GM23338 (cell line): ENCODE measurements at regions not wholly inside any gene's neighbourhood (a gene's known extent, or its start where the extent isn't known, plus 50 kb on each side); places are given as distances from the start of the nearest gene placed in this dataset.
"Not testable (repeated sequence)": the region's sequence is repeated elsewhere in the genome, so short reads cannot be mapped to it uniquely, and the experiment has no call there.

Experiments
- ATAC-seq: fragments of 200-7000 bp; cut with Tn5 transposase; 3 replicates; pipeline ENCODE4 v1.9.1; 2020
- DNase-seq: peaks from one replicate; pipeline ENCODE4 v3.0.0-alpha.2; 2015; ENCODE audit warnings: low spot score
- H2AFZ ChIP-seq: fragments of 200-600 bp; sonication (generic); 2 replicates; pipeline ENCODE4 v1.8.0; 2016; ENCODE audit warnings: antibody characterized with exemption, mild to moderate bottlenecking, moderate library complexity
- H3F3A ChIP-seq: fragments of 200-600 bp; sonication (generic); replicated peaks from 2 replicates; pipeline ENCODE4 v1.8.0; 2017; ENCODE audit warnings: antibody characterized with exemption, mixed run types, low read depth
- H3K27ac ChIP-seq: fragments of 200-600 bp; sonication (generic); 2 replicates; pipeline ENCODE4 v1.6.1; 2016; ENCODE audit warnings: low read depth
- H3K27me3 ChIP-seq: fragments of 200-600 bp; sonication (generic); 2 replicates; pipeline ENCODE4 v1.8.0; 2016; ENCODE audit warnings: mild to moderate bottlenecking, mixed run types, moderate library complexity; ENCODE audit not compliant: insufficient read depth
- H3K36me3 ChIP-seq: fragments of 200-600 bp; sonication (generic); 2 replicates; pipeline ENCODE4 v1.8.0; 2016; ENCODE audit warnings: mild to moderate bottlenecking; ENCODE audit not compliant: insufficient read depth
- H3K4me1 ChIP-seq: fragments of 200-600 bp; sonication (generic); 2 replicates; pipeline ENCODE4 v1.8.0; 2016; ENCODE audit warnings: mild to moderate bottlenecking, moderate library complexity; ENCODE audit not compliant: insufficient read depth
- H3K4me2 ChIP-seq: fragments of 200-600 bp; sonication (generic); 2 replicates; pipeline ENCODE4 v1.7.1; 2017; ENCODE audit warnings: mixed run types
- H3K4me3 ChIP-seq: fragments of 200-600 bp; sonication (generic); 2 replicates; pipeline ENCODE4 v1.6.1; 2016; ENCODE audit warnings: mixed run types
- H3K79me2 ChIP-seq: fragments of 200-600 bp; sonication (generic); replicated peaks from 2 replicates; pipeline ENCODE4 v1.8.0; 2017; ENCODE audit warnings: mild to moderate bottlenecking; ENCODE audit not compliant: insufficient read depth
- H3K9me2 ChIP-seq: fragments of 200-600 bp; sonication (generic); 2 replicates; pipeline ENCODE4 v1.8.0; 2017; ENCODE audit not compliant: insufficient read depth
- H4K20me1 ChIP-seq: fragments of 200-600 bp; sonication (generic); replicated peaks from 2 replicates; pipeline ENCODE4 v1.8.0; 2017; ENCODE audit warnings: mild to moderate bottlenecking; ENCODE audit not compliant: insufficient read depth
- H3K27ac Mint-ChIP-seq: 2 replicates; pipeline ENCODE4 v1.8.0; 2020; ENCODE audit warnings: inconsistent platforms, mild to moderate bottlenecking, moderate library complexity, mixed read lengths
- H3K27me3 Mint-ChIP-seq: 3 replicates; pipeline ENCODE4 v1.8.0; 2022; ENCODE audit warnings: low read depth, mild to moderate bottlenecking, moderate library complexity, mixed read lengths, inconsistent platforms; ENCODE audit not compliant: insufficient read depth, poor library complexity
- H3K36me3 Mint-ChIP-seq: 3 replicates; pipeline ENCODE4 v1.8.0; 2021; ENCODE audit warnings: low read depth, mild to moderate bottlenecking, inconsistent platforms, moderate library complexity, mixed read lengths
- H3K4me1 Mint-ChIP-seq: 3 replicates; pipeline ENCODE4 v1.8.0; 2020; ENCODE audit warnings: mild to moderate bottlenecking, inconsistent platforms, mixed read lengths
- H3K4me3 Mint-ChIP-seq: 3 replicates; pipeline ENCODE4 v1.8.0; 2021; ENCODE audit warnings: moderate library complexity, mild to moderate bottlenecking, inconsistent platforms, mixed read lengths
- H3K9me3 Mint-ChIP-seq: 3 replicates; pipeline ENCODE4 v1.8.0; 2020; ENCODE audit warnings: moderate library complexity, mild to moderate bottlenecking, inconsistent platforms, mixed read lengths
- CREB1 ChIP-seq: fragments of 250-450 bp; sonication (Bioruptor Pico); IDR thresholded peaks from 2 replicates; pipeline ENCODE4 v1.5.0; 2020; ENCODE audit warnings: low read depth, mild to moderate bottlenecking, moderate library complexity
- EZH2 ChIP-seq: fragments of 200-600 bp; sonication (generic); IDR thresholded peaks from one replicate; pipeline ENCODE4 v1.8.0; 2017; ENCODE audit warnings: antibody characterized with exemption, mild to moderate bottlenecking, low read depth; ENCODE audit not compliant: unreplicated experiment
- EZH2phosphoT487 ChIP-seq: fragments of 200-600 bp; sonication (generic); IDR thresholded peaks from one replicate; pipeline ENCODE4 v1.8.1; 2018; ENCODE audit warnings: antibody characterized with exemption; ENCODE audit not compliant: unreplicated experiment
- JUNB ChIP-seq: IDR thresholded peaks from one replicate; pipeline ENCODE4 v1.6.1; 2016; ENCODE audit warnings: antibody characterized with exemption; ENCODE audit not compliant: unreplicated experiment
- NANOG ChIP-seq: IDR thresholded peaks from 2 replicates; pipeline ENCODE4 v1.6.1; 2016; ENCODE audit warnings: antibody characterized with exemption, borderline replicate concordance
- POLR2AphosphoS5 ChIP-seq: IDR thresholded peaks from 2 replicates; pipeline ENCODE4 v1.6.1; 2016; ENCODE audit warnings: antibody characterized with exemption, low read depth
- STAT1 ChIP-seq: IDR thresholded peaks from one replicate; pipeline ENCODE4 v1.6.1; 2016; ENCODE audit warnings: antibody characterized with exemption; ENCODE audit not compliant: unreplicated experiment
- ZNF114 ChIP-seq: fragments of 250-450 bp; sonication (Bioruptor Pico); IDR thresholded peaks from 2 replicates; pipeline ENCODE4 v1.5.0; 2020; ENCODE audit warnings: mild to moderate bottlenecking, moderate library complexity
- TF ChIP-seq, protein P1 (sequence below), 2 experiments: fragments of 200-600 bp in 1 of 2; sonication (generic) in 1 of 2; conservative IDR thresholded peaks; 2 replicates each; pipeline versions ENCODE4 v1.5.1 to v1.6.1; 2016 to 2017; ENCODE audit warnings: antibody characterized with exemption in 2 of 2, low read depth in 2 of 2, mild to moderate bottlenecking in 2 of 2, moderate library complexity in 1 of 2
- TF ChIP-seq, protein P2 (sequence below): IDR thresholded peaks from 2 replicates; pipeline ENCODE4 v1.6.1; 2016; ENCODE audit warnings: antibody characterized with exemption

DNA sequence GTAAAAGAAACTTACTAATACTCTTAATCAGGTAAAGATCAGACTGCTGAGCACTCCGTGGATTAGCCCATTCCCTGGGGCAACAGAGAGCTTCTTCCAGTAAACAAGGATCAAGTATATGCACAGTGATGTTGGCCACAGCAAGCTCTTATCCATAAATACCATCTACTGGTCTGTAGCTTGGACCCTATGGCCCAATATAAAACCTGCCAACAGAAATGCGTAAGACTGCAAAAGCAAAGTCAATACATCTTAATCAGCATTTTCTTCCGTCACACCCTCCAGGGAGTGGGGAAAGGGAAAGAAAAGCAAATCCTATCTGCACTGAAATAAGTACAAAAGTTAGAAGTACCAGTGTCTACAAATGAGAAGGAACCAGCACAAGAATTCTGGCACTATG, 1082.1 kb downstream of the ZPLD1 start:
- Histone ChIP-seq H3K4me2 (no peak overlapping the region), H3K9me2 (no peaks in the 10 kb centered on the region), H3F3A (no peaks in the 10 kb centered on the region), H2AFZ (peak overlapping the region; percentile 8; the same call in 1 of the 2 replicates), H3K4me3 (no peak overlapping the region), H3K4me1 (peaks cover 7% of the 10 kb centered on the region; the same call in 1 of the 2 replicates), H4K20me1 (no peaks in the 10 kb centered on the region), H3K27ac (no peak overlapping the region), H3K79me2 (no peaks in the 10 kb centered on the region), H3K27me3 (no peaks in the 10 kb centered on the region), H3K36me3 (no peaks in the 10 kb centered on the region)
- H3K36me3 Mint-ChIP-seq: 0 out of 3 replicates have a peak, but pooled peaks cover 2% of the 10 kb centered on the region
- ATAC-seq: no peak
- no peak overlapping the region for H3K27ac Mint-ChIP-seq
- no peak overlapping the region for H3K4me3 Mint-ChIP-seq
- no peaks in the 10 kb centered on the region for H3K27me3 Mint-ChIP-seq
- H3K4me1 Mint-ChIP-seq: peaks cover 2% of the 10 kb centered on the region; the same call in 1 of the 3 replicates
- no peak for TF ChIP-seq EZH2phosphoT487
- TF ChIP-seq, protein P1, sequence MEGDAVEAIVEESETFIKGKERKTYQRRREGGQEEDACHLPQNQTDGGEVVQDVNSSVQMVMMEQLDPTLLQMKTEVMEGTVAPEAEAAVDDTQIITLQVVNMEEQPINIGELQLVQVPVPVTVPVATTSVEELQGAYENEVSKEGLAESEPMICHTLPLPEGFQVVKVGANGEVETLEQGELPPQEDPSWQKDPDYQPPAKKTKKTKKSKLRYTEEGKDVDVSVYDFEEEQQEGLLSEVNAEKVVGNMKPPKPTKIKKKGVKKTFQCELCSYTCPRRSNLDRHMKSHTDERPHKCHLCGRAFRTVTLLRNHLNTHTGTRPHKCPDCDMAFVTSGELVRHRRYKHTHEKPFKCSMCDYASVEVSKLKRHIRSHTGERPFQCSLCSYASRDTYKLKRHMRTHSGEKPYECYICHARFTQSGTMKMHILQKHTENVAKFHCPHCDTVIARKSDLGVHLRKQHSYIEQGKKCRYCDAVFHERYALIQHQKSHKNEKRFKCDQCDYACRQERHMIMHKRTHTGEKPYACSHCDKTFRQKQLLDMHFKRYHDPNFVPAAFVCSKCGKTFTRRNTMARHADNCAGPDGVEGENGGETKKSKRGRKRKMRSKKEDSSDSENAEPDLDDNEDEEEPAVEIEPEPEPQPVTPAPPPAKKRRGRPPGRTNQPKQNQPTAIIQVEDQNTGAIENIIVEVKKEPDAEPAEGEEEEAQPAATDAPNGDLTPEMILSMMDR (conservative IDR thresholded peaks at IDR 0.05; ENCODE audit: low read depth in 2 of 2): no peak
- DNase-seq: no peak
- peaks cover 11% of the 10 kb centered on the region; the same call in 2 of the 3 replicates for H3K9me3 Mint-ChIP-seq

DNA sequence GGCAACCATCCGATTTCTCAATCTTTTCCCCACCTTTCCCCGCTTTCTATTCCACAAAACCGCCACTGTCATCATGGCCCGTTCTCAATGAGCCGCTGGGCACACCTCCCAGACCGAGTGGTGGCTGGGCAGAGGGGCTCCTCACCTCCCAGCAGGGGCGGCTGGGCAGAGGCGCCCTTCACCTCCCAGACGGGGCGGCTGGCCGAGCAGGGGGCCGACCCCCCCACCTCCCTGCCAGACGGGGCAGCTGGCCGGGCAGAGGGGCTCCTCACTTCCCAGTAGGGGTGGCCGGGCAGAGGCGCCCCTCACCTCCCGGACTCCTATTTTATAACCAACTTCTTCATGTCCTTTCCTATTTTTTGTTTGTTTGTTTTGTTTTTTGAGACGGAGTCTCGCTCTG, 1096.5 kb downstream of the ZPLD1 start:
- not testable (repeated sequence) for DNase-seq, H3K4me1 Mint-ChIP-seq, H3K27ac ChIP-seq, H3F3A ChIP-seq, H3K9me3 Mint-ChIP-seq, H3K4me3 ChIP-seq, H3K27me3 ChIP-seq, H3K27ac Mint-ChIP-seq, H3K4me3 Mint-ChIP-seq, ATAC-seq, H3K4me2 ChIP-seq, H3K36me3 ChIP-seq, H3K36me3 Mint-ChIP-seq, H3K27me3 Mint-ChIP-seq, H3K4me1 ChIP-seq, H2AFZ ChIP-seq, H4K20me1 ChIP-seq, H3K79me2 ChIP-seq, H3K9me2 ChIP-seq

DNA sequence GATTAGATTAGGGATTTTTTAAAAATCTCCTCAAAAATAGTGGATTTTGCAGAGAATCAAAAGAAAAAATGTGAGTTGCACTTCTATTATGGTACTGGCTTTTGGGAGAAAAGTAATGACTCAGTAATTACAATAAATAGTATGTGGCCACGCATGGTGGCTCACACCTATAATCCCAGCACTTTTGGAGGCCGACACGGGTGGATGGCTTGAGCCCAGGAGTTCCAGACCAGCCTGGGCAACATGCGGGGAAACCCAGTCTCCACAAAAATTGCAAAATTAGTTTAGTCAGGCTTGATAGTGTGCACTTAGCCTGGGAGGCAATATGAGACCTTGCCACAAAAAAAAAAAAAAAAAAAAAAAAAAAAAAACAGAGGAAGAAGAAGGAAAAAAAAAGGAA, 1098.2 kb downstream of the ZPLD1 start:
- DNase-seq (no peak), ATAC-seq (no peak)
- no peak overlapping the region for H3K27ac Mint-ChIP-seq
- H3K4me3 Mint-ChIP-seq: no peak overlapping the region
- H4K20me1 ChIP-seq: no peaks in the 10 kb centered on the region
- no peaks in the 10 kb centered on the region for H3K27me3 ChIP-seq
- H3K36me3 Mint-ChIP-seq: no peaks in the 10 kb centered on the region
- H2AFZ ChIP-seq: no peak overlapping the region
- H3K4me1 ChIP-seq: peaks cover 10% of the 10 kb centered on the region; the same call in 1 of the 2 replicates
- no peak overlapping the region for H3K4me3 ChIP-seq
- no peaks in the 10 kb centered on the region for H3K9me2 ChIP-seq
- no peaks in the 10 kb centered on the region; the same call in 2 of the 3 replicates for H3K9me3 Mint-ChIP-seq
- no peak overlapping the region for H3K27ac ChIP-seq
- no peaks in the 10 kb centered on the region for H3F3A ChIP-seq
- no peak overlapping the region for H3K4me2 ChIP-seq
- peaks cover 10% of the 10 kb centered on the region; the same call in 2 of the 3 replicates for H3K4me1 Mint-ChIP-seq
- H3K27me3 Mint-ChIP-seq: no peaks in the 10 kb centered on the region
- H3K36me3 ChIP-seq: no peaks in the 10 kb centered on the region
- H3K79me2 ChIP-seq: no peaks in the 10 kb centered on the region
- TF ChIP-seq POLR2AphosphoS5 (no peak), CREB1 (CRISPR knock-in tag) (no peak), NANOG (no peak), EZH2 (no peak), ZNF114 (CRISPR knock-in tag) (no peak), STAT1 (no peak), JUNB (no peak)
- TF ChIP-seq, protein P1 (conservative IDR thresholded peaks at IDR 0.05; ENCODE audit: low read depth in 2 of 2): no peak
- TF ChIP-seq, protein P2, sequence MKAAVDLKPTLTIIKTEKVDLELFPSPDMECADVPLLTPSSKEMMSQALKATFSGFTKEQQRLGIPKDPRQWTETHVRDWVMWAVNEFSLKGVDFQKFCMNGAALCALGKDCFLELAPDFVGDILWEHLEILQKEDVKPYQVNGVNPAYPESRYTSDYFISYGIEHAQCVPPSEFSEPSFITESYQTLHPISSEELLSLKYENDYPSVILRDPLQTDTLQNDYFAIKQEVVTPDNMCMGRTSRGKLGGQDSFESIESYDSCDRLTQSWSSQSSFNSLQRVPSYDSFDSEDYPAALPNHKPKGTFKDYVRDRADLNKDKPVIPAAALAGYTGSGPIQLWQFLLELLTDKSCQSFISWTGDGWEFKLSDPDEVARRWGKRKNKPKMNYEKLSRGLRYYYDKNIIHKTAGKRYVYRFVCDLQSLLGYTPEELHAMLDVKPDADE: no peak
